ENCODE measurements at regions not wholly inside any gene's neighbourhood (a gene's known extent, or its start where the extent isn't known, plus 50 kb on each side); places are given as distances from the start of the nearest gene placed in this dataset.

GRCh38 chr4:122038896-122039295, 87.0 kb upstream of the TRPC3 start:
- no peak for DNase-seq (ENCODE audit: low read depth in 1 of 2, low spot score in 1 of 2)

- no peak for DNase-seq (ENCODE audit: low read depth in 1 of 2, low spot score in 1 of 2)
These were observed 82.8 kb upstream of the TRPC3 start for GRCh38 chr4:122034619-122035018.

- DNase-seq (ENCODE audit: low read depth in 1 of 2, low spot score in 1 of 2) = no peak
These were observed 75.3 kb upstream of the TRPC3 start for GRCh38 chr4:122027203-122027602.

GRCh38 chr4:122017296-122017695, 65.4 kb upstream of the TRPC3 start:
- no peak for DNase-seq (ENCODE audit: low read depth in 1 of 2, low spot score in 1 of 2)

- DNase-seq (ENCODE audit: low read depth in 1 of 2, low spot score in 1 of 2) = no peak
These were observed 63.3 kb upstream of the TRPC3 start for GRCh38 chr4:122015203-122015602.

- no peak for DNase-seq (ENCODE audit: low read depth in 1 of 2, low spot score in 1 of 2)
These were observed 60.9 kb upstream of the TRPC3 start for GRCh38 chr4:122012735-122013134.

GRCh38 chr4:122010610-122011009, 58.8 kb upstream of the TRPC3 start:
- DNase-seq (ENCODE audit: low read depth in 1 of 2, low spot score in 1 of 2) = no peak

GRCh38 chr4:122009524-122009923, 57.7 kb upstream of the TRPC3 start:
- no peak for DNase-seq (ENCODE audit: low read depth in 1 of 2, low spot score in 1 of 2)

GRCh38 chr4:122007016-122007415, 55.2 kb upstream of the TRPC3 start:
- DNase-seq (ENCODE audit: low read depth in 1 of 2, low spot score in 1 of 2) = no peak

GRCh38 chr4:122005064-122005755, 53.4 kb upstream of the TRPC3 start:
- no peak for DNase-seq (ENCODE audit: low read depth in 1 of 2, low spot score in 1 of 2)

GRCh38 chr4:122003335-122003734, 51.5 kb upstream of the TRPC3 start:
- peak in 1 of 2 donors; percentile 0 for DNase-seq (ENCODE audit: low read depth in 1 of 2, low spot score in 1 of 2)

All from stimulated activated CD4-positive, alpha-beta T cell treated with anti-CD3 and anti-CD28 coated beads, Interleukin-15, amount 100 ng/mL, for 1 hour (primary cell).